ENCODE measurements at regions not wholly inside any gene's neighbourhood (a gene's known extent, or its start where the extent isn't known, plus 50 kb on each side); places are given as distances from the start of the nearest gene placed in this dataset.

DNA sequence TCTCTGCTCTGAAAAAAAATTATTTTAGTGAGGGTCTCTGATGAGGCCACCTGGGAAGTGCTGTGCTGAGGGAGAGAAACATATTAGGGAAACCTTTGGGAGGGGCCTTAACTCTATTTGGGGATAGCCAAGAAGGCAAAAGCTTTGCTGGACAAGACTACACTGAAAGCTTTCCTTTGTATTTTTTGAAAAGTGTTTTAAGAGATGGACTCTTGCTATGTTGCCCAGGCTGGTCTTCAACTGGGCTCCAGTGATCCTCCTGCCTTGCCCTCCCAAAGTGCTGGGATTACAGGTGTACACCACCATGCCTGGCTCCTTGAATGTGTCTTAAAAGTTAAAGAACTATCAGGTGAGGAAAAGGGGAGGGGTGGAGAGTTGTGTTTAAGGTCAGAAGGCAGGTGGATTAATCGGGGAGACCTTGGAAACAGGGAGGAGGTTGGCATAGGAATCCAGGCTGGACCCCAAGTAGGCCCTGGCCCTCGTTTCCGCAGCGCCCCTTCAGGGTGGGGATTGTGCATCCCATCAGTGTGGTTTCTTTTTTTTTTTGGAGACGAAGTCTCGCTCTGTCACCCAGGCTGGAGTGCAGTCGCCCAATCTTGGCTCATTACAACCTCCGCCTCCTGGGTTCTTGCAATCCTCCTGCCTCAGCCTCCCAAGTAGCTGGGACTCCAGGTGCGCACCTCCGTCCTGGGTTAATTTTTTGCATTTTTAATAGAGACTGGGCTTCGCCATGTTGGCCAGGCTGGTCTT lies 92.1 kb downstream of the MYCN start:
- no peak for TF ChIP-seq CTCF (IDR thresholded peaks at IDR 0.05; ENCODE audit: low read depth, low read length)
- TF ChIP-seq MYC (IDR thresholded peaks at IDR 0.05; ENCODE audit: low read depth, low read length), result no peak

Measured in NB4 (cell line).